Mucosa of rectum (tissue), 2 donors: ENCODE measurements at regions not wholly inside any gene's neighbourhood (a gene's known extent, or its start where the extent isn't known, plus 50 kb on each side); places are given as distances from the start of the nearest gene placed in this dataset.
A peak's percentile ranks its signal among the peaks of the same experiment; 100 is the strongest.

Source experiments
- H3K27ac ChIP-seq, 2 donors: one replicate each; pipeline ENCODE4 v1.7.0; 2013; ENCODE audit warnings: inconsistent platforms in 2 of 2, low read depth in 2 of 2, low read length in 2 of 2
- H3K27me3 ChIP-seq, 2 donors: one replicate each; pipeline ENCODE4 v1.7.0; 2013; ENCODE audit warnings: low read length in 2 of 2; ENCODE audit not compliant: control insufficient read depth in 2 of 2, insufficient read depth in 2 of 2
- H3K36me3 ChIP-seq, 2 donors: one replicate each; pipeline ENCODE4 v1.7.0; 2013; ENCODE audit warnings: low read length in 2 of 2; ENCODE audit not compliant: control insufficient read depth in 2 of 2, insufficient read depth in 2 of 2
- H3K4me1 ChIP-seq, 2 donors: one replicate each; pipeline ENCODE4 v1.7.0; 2013; ENCODE audit warnings: low read length in 2 of 2, mild to moderate bottlenecking in 1 of 2; ENCODE audit not compliant: control insufficient read depth in 2 of 2, insufficient read depth in 2 of 2
- H3K4me3 ChIP-seq, 2 donors: one replicate each; pipeline ENCODE4 v1.7.0; 2013; ENCODE audit warnings: low read length in 2 of 2
- H3K9ac ChIP-seq, 2 donors: one replicate each; pipeline ENCODE4 v1.7.0; 2013; ENCODE audit warnings: low read length in 2 of 2, low read depth in 1 of 2, mild to moderate bottlenecking in 1 of 2
- H3K9me3 ChIP-seq, 2 donors: one replicate each; pipeline ENCODE4 v1.7.0; 2013; ENCODE audit warnings: low read length in 2 of 2; ENCODE audit not compliant: control insufficient read depth in 2 of 2
- donor health status: healthy.
- donor health status: Normal muscosa, but diverticular disease.

GRCh38 chr5:74261866-74262265, 378.7 kb downstream of the ENC1 start:
- H3K27me3 ChIP-seq, result no peaks in the 10 kb centered on the region

GRCh38 chr5:74261421-74261820, 379.1 kb downstream of the ENC1 start:
- no peaks in the 10 kb centered on the region for H3K9me3 ChIP-seq
- H3K9ac ChIP-seq, result no peak overlapping the region

More at GRCh38 chr5:74261866-74262265, 378.7 kb downstream of the ENC1 start:
- no peak overlapping the region for H3K27ac ChIP-seq
- H3K4me3 ChIP-seq, result no peak overlapping the region
- H3K9ac ChIP-seq, result no peak overlapping the region
- H3K9me3 ChIP-seq, result no peaks in the 10 kb centered on the region
- peaks cover 16 to 19% of the 10 kb centered on the region in 2 donors for H3K4me1 ChIP-seq
- H3K36me3 ChIP-seq, result no peaks in the 10 kb centered on the region

GRCh38 chr5:74259572-74259971, 381.0 kb downstream of the ENC1 start:
- Histone ChIP-seq H3K4me1 (peaks cover 21 to 23% of the 10 kb centered on the region in 2 donors), H3K4me3 (no peak overlapping the region), H3K9me3 (no peaks in the 10 kb centered on the region), H3K9ac (no peak overlapping the region), H3K27me3 (no peaks in the 10 kb centered on the region), H3K27ac (no peak overlapping the region), H3K36me3 (no peaks in the 10 kb centered on the region)

More at GRCh38 chr5:74261421-74261820, 379.1 kb downstream of the ENC1 start:
- Histone ChIP-seq H3K4me1 (peaks cover 18 to 21% of the 10 kb centered on the region in 2 donors), H3K4me3 (no peak overlapping the region), H3K27me3 (no peaks in the 10 kb centered on the region), H3K36me3 (no peaks in the 10 kb centered on the region), H3K27ac (no peak overlapping the region)

- Histone ChIP-seq H3K36me3 (no peaks in the 10 kb centered on the region), H3K27ac (peak overlapping the region; percentile 72 to 86), H3K9me3 (no peaks in the 10 kb centered on the region), H3K4me1 (peaks cover 21 to 23% of the 10 kb centered on the region in 2 donors), H3K4me3 (no peak overlapping the region), H3K9ac (peak overlapping the region in 1 of 2 donors; percentile 50), H3K27me3 (no peaks in the 10 kb centered on the region)
Observed at GRCh38 chr5:74258314-74258665, 382.2 kb downstream of the ENC1 start.

- no peaks in the 10 kb centered on the region for H3K36me3 ChIP-seq
- peaks cover 21 to 23% of the 10 kb centered on the region in 2 donors for H3K4me1 ChIP-seq
- H3K27ac ChIP-seq, result peak overlapping the region; percentile 86 to 87
- peak overlapping the region; percentile 8 to 59 for H3K9ac ChIP-seq
- H3K9me3 ChIP-seq, result no peaks in the 10 kb centered on the region
- peak overlapping the region in 1 of 2 donors; percentile 20 for H3K4me3 ChIP-seq
- H3K27me3 ChIP-seq, result no peaks in the 10 kb centered on the region
Observed at GRCh38 chr5:74257645-74258313, 382.7 kb downstream of the ENC1 start.

GRCh38 chr5:74257060-74257527, 383.4 kb downstream of the ENC1 start:
- no peaks in the 10 kb centered on the region for H3K9me3 ChIP-seq
- peak overlapping the region in 1 of 2 donors; percentile 20 for H3K4me3 ChIP-seq
- no peaks in the 10 kb centered on the region for H3K36me3 ChIP-seq
- peaks cover 21 to 23% of the 10 kb centered on the region in 2 donors for H3K4me1 ChIP-seq
- peak overlapping the region; percentile 86 to 87 for H3K27ac ChIP-seq
- H3K27me3 ChIP-seq, result no peaks in the 10 kb centered on the region
- peak overlapping the region; percentile 8 to 59 for H3K9ac ChIP-seq

GRCh38 chr5:74255692-74256392, 384.7 kb downstream of the ENC1 start:
- Histone ChIP-seq H3K4me3 (no peak overlapping the region), H3K9me3 (no peaks in the 10 kb centered on the region), H3K4me1 (peaks cover 23 to 27% of the 10 kb centered on the region in 2 donors), H3K27ac (no peak overlapping the region), H3K36me3 (no peaks in the 10 kb centered on the region), H3K9ac (no peak overlapping the region), H3K27me3 (no peaks in the 10 kb centered on the region)

GRCh38 chr5:74254257-74254656, 386.3 kb downstream of the ENC1 start:
- Histone ChIP-seq H3K9ac (no peak overlapping the region), H3K27me3 (no peaks in the 10 kb centered on the region), H3K36me3 (no peaks in the 10 kb centered on the region), H3K4me3 (no peak overlapping the region), H3K4me1 (peaks cover 23 to 29% of the 10 kb centered on the region in 2 donors), H3K9me3 (no peaks in the 10 kb centered on the region), H3K27ac (no peak overlapping the region)

GRCh38 chr5:74252044-74252443, 388.5 kb downstream of the ENC1 start:
- H3K4me3 ChIP-seq, result no peak overlapping the region
- peaks cover 9 to 12% of the 10 kb centered on the region in 2 donors for H3K4me1 ChIP-seq
- no peaks in the 10 kb centered on the region for H3K9me3 ChIP-seq
- peak overlapping the region; percentile 1 to 48 for H3K27ac ChIP-seq
- no peaks in the 10 kb centered on the region for H3K36me3 ChIP-seq
- H3K9ac ChIP-seq, result no peak overlapping the region
- no peaks in the 10 kb centered on the region for H3K27me3 ChIP-seq
